SW 1271 (cell line): ENCODE measurements at regions not wholly inside any gene's neighbourhood (a gene's known extent, or its start where the extent isn't known, plus 50 kb on each side); places are given as distances from the start of the nearest gene placed in this dataset.

ENCODE experiments used
- DNase-seq, 2 experiments: peaks; one replicate each; lab custom pipeline; 2025; lab: John Stamatoyannopoulos, UW

GRCh38 chr6:81694855-81695254 lies 57.6 kb downstream of the TENT5A start:
- no peak for DNase-seq

GRCh38 chr6:81694207-81694606 lies 58.3 kb downstream of the TENT5A start:
- DNase-seq, result no peak

- DNase-seq, result no peak
These were observed 59.2 kb downstream of the TENT5A start for GRCh38 chr6:81693266-81693665.

GRCh38 chr6:81690073-81690472 lies 62.4 kb downstream of the TENT5A start:
- DNase-seq, result no peak

- DNase-seq, result no peak
These were observed 62.9 kb downstream of the TENT5A start for GRCh38 chr6:81689580-81689979.

GRCh38 chr6:81683912-81684311 lies 68.6 kb downstream of the TENT5A start:
- no peak for DNase-seq

GRCh38 chr6:81682858-81683620 lies 69.4 kb downstream of the TENT5A start:
- DNase-seq, result no peak

GRCh38 chr6:81682235-81682795 lies 70.2 kb downstream of the TENT5A start:
- DNase-seq, result no peak

- no peak for DNase-seq
These were observed 83.0 kb downstream of the TENT5A start for GRCh38 chr6:81669445-81669844.

GRCh38 chr6:81668615-81669047 lies 83.8 kb downstream of the TENT5A start:
- DNase-seq, result no peak

GRCh38 chr6:81666481-81666880 lies 86.0 kb downstream of the TENT5A start:
- DNase-seq, result no peak

GRCh38 chr6:81656231-81656630 lies 96.2 kb downstream of the TENT5A start:
- DNase-seq, result no peak

GRCh38 chr6:81655696-81656095 lies 96.8 kb downstream of the TENT5A start:
- DNase-seq, result no peak

- DNase-seq, result no peak
These were observed 104.0 kb downstream of the TENT5A start for GRCh38 chr6:81648502-81648901.

GRCh38 chr6:81643156-81643555 lies 109.3 kb downstream of the TENT5A start:
- no peak for DNase-seq

GRCh38 chr6:81640891-81641290 lies 111.6 kb downstream of the TENT5A start:
- no peak for DNase-seq

- no peak for DNase-seq
These were observed 112.4 kb downstream of the TENT5A start for GRCh38 chr6:81640126-81640525.

GRCh38 chr6:81638366-81638765 lies 114.1 kb downstream of the TENT5A start:
- no peak for DNase-seq

GRCh38 chr6:81636930-81637568 lies 115.4 kb downstream of the TENT5A start:
- no peak for DNase-seq

- no peak for DNase-seq
These were observed 118.2 kb downstream of the TENT5A start for GRCh38 chr6:81634155-81634880.

GRCh38 chr6:81633391-81633790 lies 119.1 kb downstream of the TENT5A start:
- DNase-seq, result no peak

GRCh38 chr6:81630719-81631118 lies 121.8 kb downstream of the TENT5A start:
- no peak for DNase-seq

- no peak for DNase-seq
These were observed 127.3 kb downstream of the TENT5A start for GRCh38 chr6:81625216-81625615.
